Ishikawa (cell line): ENCODE measurements at regions not wholly inside any gene's neighbourhood (a gene's known extent, or its start where the extent isn't known, plus 50 kb on each side); places are given as distances from the start of the nearest gene placed in this dataset.

ENCODE experiments used
- CEBPB ChIP-seq: IDR thresholded peaks from 2 replicates; pipeline ENCODE4 v1.6.1; 2012
- CREB1 ChIP-seq: IDR thresholded peaks from 2 replicates; pipeline ENCODE4 v1.6.1; 2012; ENCODE audit warnings: low read depth
- EGR1 ChIP-seq: IDR thresholded peaks from 2 replicates; pipeline ENCODE4 v1.6.1; 2012
- EP300 ChIP-seq: IDR thresholded peaks from 2 replicates; pipeline ENCODE4 v1.6.1; 2012; ENCODE audit warnings: borderline replicate concordance
- FOXM1 ChIP-seq: IDR thresholded peaks from 2 replicates; pipeline ENCODE4 v1.6.1; 2012; ENCODE audit warnings: low read depth, borderline replicate concordance
- NFIC ChIP-seq: IDR thresholded peaks from 2 replicates; pipeline ENCODE4 v1.6.1; 2012
- RAD21 ChIP-seq: IDR thresholded peaks from 2 replicates; pipeline ENCODE4 v1.6.1; 2012; ENCODE audit warnings: low read depth
- REST ChIP-seq: IDR thresholded peaks from 2 replicates; pipeline ENCODE4 v1.6.1; 2012; ENCODE audit warnings: low read depth, mild to moderate bottlenecking
- TAF1 ChIP-seq: IDR thresholded peaks from 2 replicates; pipeline ENCODE4 v1.6.1; 2012; ENCODE audit warnings: low read depth, mild to moderate bottlenecking
- TCF12 ChIP-seq: IDR thresholded peaks from 2 replicates; pipeline ENCODE4 v1.6.1; 2012; ENCODE audit warnings: low read depth
- TEAD4 ChIP-seq: IDR thresholded peaks from 2 replicates; pipeline ENCODE4 v1.6.1; 2012
- USF1 ChIP-seq: IDR thresholded peaks from 2 replicates; pipeline ENCODE4 v1.6.1; 2012
- YY1 ChIP-seq: IDR thresholded peaks from 2 replicates; pipeline ENCODE4 v1.6.1; 2012; ENCODE audit warnings: low read depth
- ZBTB7A ChIP-seq: IDR thresholded peaks from 2 replicates; pipeline ENCODE4 v1.6.1; 2012; ENCODE audit warnings: low read depth
- TF ChIP-seq, protein P1 (sequence below): IDR thresholded peaks from 2 replicates; pipeline ENCODE4 v1.6.1; 2012

- TF ChIP-seq FOXM1 = no peak
- no peak for TF ChIP-seq ZBTB7A
- no peak for TF ChIP-seq EGR1
- TF ChIP-seq REST = no peak
- no peak for TF ChIP-seq CEBPB
- TF ChIP-seq EP300 = no peak
- TF ChIP-seq TCF12 = no peak
- TF ChIP-seq, protein P1, sequence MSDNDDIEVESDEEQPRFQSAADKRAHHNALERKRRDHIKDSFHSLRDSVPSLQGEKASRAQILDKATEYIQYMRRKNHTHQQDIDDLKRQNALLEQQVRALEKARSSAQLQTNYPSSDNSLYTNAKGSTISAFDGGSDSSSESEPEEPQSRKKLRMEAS = no peak
- no peak for TF ChIP-seq YY1
- no peak for TF ChIP-seq TAF1
- TF ChIP-seq NFIC = no peak
- TF ChIP-seq CREB1 = no peak
- no peak for TF ChIP-seq RAD21
- no peak for TF ChIP-seq USF1
Observed at GRCh38 chrX:124954402-124954801, 365.3 kb upstream of the TEX13C start.

GRCh38 chrX:124960454-124960853, 359.2 kb upstream of the TEX13C start:
- no peak for TF ChIP-seq USF1
- no peak for TF ChIP-seq REST
- no peak for TF ChIP-seq TAF1

DNA sequence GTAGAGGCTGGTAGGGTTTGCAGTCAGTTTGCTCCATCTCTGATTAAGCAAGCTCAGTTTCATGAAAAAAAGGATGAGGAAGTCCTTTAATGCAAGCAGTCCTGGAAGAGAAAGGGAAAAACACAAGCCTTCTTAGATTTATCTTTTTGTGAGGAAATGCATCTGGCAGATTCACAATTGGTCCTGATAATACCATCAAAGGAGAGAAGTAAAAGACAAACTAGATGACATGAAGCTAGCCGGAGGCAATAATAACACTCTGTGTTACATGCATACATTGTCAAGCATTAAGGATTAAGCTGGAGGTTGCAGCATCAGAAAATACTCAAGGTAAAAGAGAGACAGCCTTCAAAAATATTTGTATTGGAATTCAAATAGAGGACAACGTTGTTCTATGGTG, 356.0 kb upstream of the TEX13C start, which contains the start of gene TENM1:
TSS of gene TENM1 (minus strand) at position 101 of the 400 bp plus-strand sequence.
- TF ChIP-seq RAD21 (no peak), CREB1 (no peak)

DNA sequence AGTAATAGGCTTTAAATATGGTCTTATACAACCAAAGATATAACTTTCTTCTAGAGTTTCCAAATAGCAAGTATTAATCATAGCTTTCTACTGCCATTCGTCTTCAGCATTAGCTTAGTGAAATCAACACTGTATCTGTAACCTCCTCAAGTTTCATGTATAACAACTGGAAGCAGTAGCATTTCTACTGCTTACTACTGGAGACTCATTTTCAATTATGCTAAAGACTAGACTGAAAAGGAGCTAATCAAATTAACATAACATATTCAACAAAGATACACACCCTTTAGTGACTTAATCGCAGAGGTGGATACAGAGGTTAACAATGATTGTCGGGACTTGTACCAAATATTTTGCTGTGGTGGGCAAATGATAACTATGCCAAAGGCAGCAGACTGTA, 344.2 kb upstream of the TEX13C start:
- no peak for TF ChIP-seq CEBPB
- TF ChIP-seq USF1 = no peak
- no peak for TF ChIP-seq CREB1
- TF ChIP-seq TAF1 = no peak
- no peak for TF ChIP-seq YY1
- TF ChIP-seq ZBTB7A = no peak
- TF ChIP-seq TCF12 = no peak
- no peak for TF ChIP-seq EP300

DNA sequence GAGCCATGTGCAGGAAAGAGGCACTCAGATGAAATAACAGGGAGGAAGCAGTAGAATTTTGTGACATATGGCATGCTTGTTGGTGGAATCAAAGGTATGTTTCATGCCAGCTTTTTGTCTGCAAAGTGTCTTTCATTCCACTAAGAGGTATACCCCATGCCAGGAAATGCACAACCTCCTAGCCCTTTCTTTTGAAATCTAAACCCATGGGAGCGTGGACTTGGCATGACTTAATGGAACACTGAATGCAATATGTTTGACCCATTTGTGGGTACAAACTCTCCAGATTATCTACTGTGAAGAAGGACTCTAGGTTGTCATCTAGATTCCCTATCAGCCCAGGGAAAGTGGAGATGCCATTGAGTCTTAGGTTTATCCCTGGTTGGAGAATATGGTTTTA, 338.3 kb upstream of the TEX13C start:
- TF ChIP-seq EGR1 = no peak
- TF ChIP-seq ZBTB7A = no peak
- TF ChIP-seq CEBPB = no peak
- TF ChIP-seq USF1 = no peak
- no peak for TF ChIP-seq YY1
- no peak for TF ChIP-seq REST
- TF ChIP-seq FOXM1 = no peak
- no peak for TF ChIP-seq TEAD4
- TF ChIP-seq, protein P1 = no peak
- TF ChIP-seq CREB1 = no peak
- no peak for TF ChIP-seq TAF1
- TF ChIP-seq TCF12 = no peak
